OCI-LY3 (cell line): ENCODE measurements at regions not wholly inside any gene's neighbourhood (a gene's known extent, or its start where the extent isn't known, plus 50 kb on each side); places are given as distances from the start of the nearest gene placed in this dataset.

ENCODE experiments used
- EZH2phosphoT487 ChIP-seq: fragments of 200-600 bp; shearing (Covaris generic); IDR thresholded peaks from 2 replicates; pipeline ENCODE4 v1.6.1; 2018; ENCODE audit warnings: antibody characterized with exemption, mixed run types, low read depth
- TF ChIP-seq, protein P1 (sequence below): fragments of 200-600, 300-600 bp; sonication (generic); IDR thresholded peaks from 2 replicates; pipeline ENCODE4 v1.5.1; 2014; ENCODE audit warnings: antibody characterized with exemption, low read length, low read depth

DNA sequence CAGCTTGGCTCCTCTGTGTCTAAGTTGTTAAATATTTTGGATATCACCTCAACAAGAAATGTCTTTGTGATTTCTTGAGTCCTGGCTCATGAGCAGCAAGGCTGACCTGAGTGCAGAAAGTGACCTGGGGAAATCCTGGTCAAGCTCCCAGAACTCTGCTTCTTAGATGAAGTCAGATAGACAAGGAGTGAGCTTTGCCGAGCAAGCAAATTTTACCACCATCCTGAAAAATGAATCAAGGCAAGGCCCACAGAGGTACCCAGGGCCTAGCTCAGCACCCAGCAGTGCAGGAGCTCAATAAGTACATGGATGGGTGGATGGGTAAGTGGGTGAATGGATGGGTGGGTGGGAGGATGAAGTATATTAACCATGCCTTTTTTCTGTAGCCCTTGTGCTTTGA, 291.8 kb downstream of the UACA start:
- TF ChIP-seq, protein P1, sequence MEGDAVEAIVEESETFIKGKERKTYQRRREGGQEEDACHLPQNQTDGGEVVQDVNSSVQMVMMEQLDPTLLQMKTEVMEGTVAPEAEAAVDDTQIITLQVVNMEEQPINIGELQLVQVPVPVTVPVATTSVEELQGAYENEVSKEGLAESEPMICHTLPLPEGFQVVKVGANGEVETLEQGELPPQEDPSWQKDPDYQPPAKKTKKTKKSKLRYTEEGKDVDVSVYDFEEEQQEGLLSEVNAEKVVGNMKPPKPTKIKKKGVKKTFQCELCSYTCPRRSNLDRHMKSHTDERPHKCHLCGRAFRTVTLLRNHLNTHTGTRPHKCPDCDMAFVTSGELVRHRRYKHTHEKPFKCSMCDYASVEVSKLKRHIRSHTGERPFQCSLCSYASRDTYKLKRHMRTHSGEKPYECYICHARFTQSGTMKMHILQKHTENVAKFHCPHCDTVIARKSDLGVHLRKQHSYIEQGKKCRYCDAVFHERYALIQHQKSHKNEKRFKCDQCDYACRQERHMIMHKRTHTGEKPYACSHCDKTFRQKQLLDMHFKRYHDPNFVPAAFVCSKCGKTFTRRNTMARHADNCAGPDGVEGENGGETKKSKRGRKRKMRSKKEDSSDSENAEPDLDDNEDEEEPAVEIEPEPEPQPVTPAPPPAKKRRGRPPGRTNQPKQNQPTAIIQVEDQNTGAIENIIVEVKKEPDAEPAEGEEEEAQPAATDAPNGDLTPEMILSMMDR, result no peak
- no peak for TF ChIP-seq EZH2phosphoT487
